IMR-90 (cell line): ENCODE measurements at regions not wholly inside any gene's neighbourhood (a gene's known extent, or its start where the extent isn't known, plus 50 kb on each side); places are given as distances from the start of the nearest gene placed in this dataset.

ENCODE experiments used
- BHLHE40 ChIP-seq: fragments of 150-350 bp; IDR thresholded peaks from 2 replicates; pipeline ENCODE4 v1.6.1; 2016; ENCODE audit warnings: mild to moderate bottlenecking, low read depth, low read length
- CHD1 ChIP-seq: IDR thresholded peaks from 2 replicates; pipeline ENCODE4 v1.6.1; 2012; ENCODE audit warnings: low read depth, low read length, improper control_type of control experiment
- POLR2A ChIP-seq: IDR thresholded peaks from 2 replicates; pipeline ENCODE4 v1.6.1; 2012; ENCODE audit warnings: mild to moderate bottlenecking, low read depth, low read length

GRCh38 chr3:111246967-111247760, 175.5 kb downstream of the NECTIN3 start:
- TF ChIP-seq CHD1 (no peak), BHLHE40 (no peak), POLR2A (no peak)
